Loucy (cell line): ENCODE measurements at regions not wholly inside any gene's neighbourhood (a gene's known extent, or its start where the extent isn't known, plus 50 kb on each side); places are given as distances from the start of the nearest gene placed in this dataset.

ENCODE experiments used
- H2AFZ ChIP-seq: fragments of 200-600 bp; sonication (generic); 2 replicates; pipeline ENCODE4 v1.6.0; 2016; ENCODE audit warnings: antibody characterized with exemption, mild to moderate bottlenecking, low read length, moderate library complexity
- H3F3A ChIP-seq: fragments of 200-600 bp; 2 replicates; pipeline ENCODE4 v1.6.0; 2016; ENCODE audit warnings: antibody characterized with exemption, low read depth, mild to moderate bottlenecking
- H3K27me3 ChIP-seq: fragments of 200-600 bp; sonication (generic); 2 replicates; pipeline ENCODE4 v1.6.1; 2014; ENCODE audit warnings: low read length, mild to moderate bottlenecking; ENCODE audit not compliant: insufficient read depth, poor library complexity, severe bottlenecking
- H3K36me3 ChIP-seq: fragments of 200-600 bp; sonication (generic); 2 replicates; pipeline ENCODE4 v1.6.1; 2016; ENCODE audit warnings: low read length; ENCODE audit not compliant: insufficient read depth
- H3K4me1 ChIP-seq: fragments of 200-600 bp; sonication (generic); 2 replicates; pipeline ENCODE4 v1.5.1; 2014; ENCODE audit warnings: low read length, mild to moderate bottlenecking; ENCODE audit not compliant: insufficient read depth, poor library complexity, severe bottlenecking
- H3K4me2 ChIP-seq: fragments of 200-600 bp; sonication (generic); 2 replicates; pipeline ENCODE4 v1.6.0; 2014; ENCODE audit warnings: antibody characterized with exemption, low read length, low read depth, mild to moderate bottlenecking; ENCODE audit not compliant: poor library complexity, severe bottlenecking
- H3K4me3 ChIP-seq: fragments of 200-600 bp; sonication (generic); 2 replicates; pipeline ENCODE4 v1.5.1; 2014; ENCODE audit warnings: low read length, mild to moderate bottlenecking, mixed read lengths; ENCODE audit not compliant: poor library complexity, severe bottlenecking
- H3K79me2 ChIP-seq: fragments of 200-600 bp; sonication (generic); 2 replicates; pipeline ENCODE4 v1.6.1; 2014; ENCODE audit warnings: low read length; ENCODE audit not compliant: insufficient read depth
- H3K9ac ChIP-seq: fragments of 200-600 bp; sonication (generic); 2 replicates; pipeline ENCODE4 v1.6.0; 2014; ENCODE audit warnings: mild to moderate bottlenecking, low read depth, low read length, moderate library complexity; ENCODE audit not compliant: poor library complexity, severe bottlenecking
- H3K9me2 ChIP-seq: fragments of 200-600 bp; sonication (generic); replicated peaks from 2 replicates; pipeline ENCODE4 v1.6.1; 2016; ENCODE audit warnings: low read depth, low read length, mixed read lengths
- H3K9me3 ChIP-seq: fragments of 200-600 bp; sonication (generic); 2 replicates; pipeline ENCODE4 v1.6.1; 2014; ENCODE audit warnings: mild to moderate bottlenecking, antibody characterized with exemption, low read length, low read depth; ENCODE audit not compliant: insufficient read depth
- H4K20me1 ChIP-seq: fragments of 200-600 bp; sonication (generic); 2 replicates; pipeline ENCODE4 v1.6.0; 2014; ENCODE audit warnings: antibody characterized with exemption, low read length, mild to moderate bottlenecking; ENCODE audit not compliant: insufficient read depth, poor library complexity, severe bottlenecking
- CTCF ChIP-seq: fragments of 200-600 bp; sonication (generic); conservative IDR thresholded peaks from 2 replicates; pipeline ENCODE4 v1.5.1; 2014; ENCODE audit warnings: mild to moderate bottlenecking, antibody characterized with exemption, low read length
- EZH2phosphoT487 ChIP-seq: fragments of 200-600 bp; IDR thresholded peaks from 2 replicates; pipeline ENCODE4 v1.6.1; 2018; ENCODE audit warnings: antibody characterized with exemption, mild to moderate bottlenecking, moderate library complexity, borderline replicate concordance

GRCh38 chr19:30919737-30920136 is 429.5 kb downstream of the TSHZ3 start:
- Histone ChIP-seq H3K4me3 (no peak overlapping the region), H3K27me3 (no peaks in the 10 kb centered on the region), H3K79me2 (no peaks in the 10 kb centered on the region), H3K36me3 (no peaks in the 10 kb centered on the region), H3F3A (no peaks in the 10 kb centered on the region), H3K9ac (no peak overlapping the region), H3K4me1 (no peaks in the 10 kb centered on the region), H2AFZ (no peak overlapping the region), H3K9me2 (no peaks in the 10 kb centered on the region), H3K9me3 (peaks cover 2% of the 10 kb centered on the region; the same call in 1 of the 2 replicates), H4K20me1 (no peaks in the 10 kb centered on the region), H3K4me2 (no peak overlapping the region)
- TF ChIP-seq CTCF = no peak
- no peak for TF ChIP-seq EZH2phosphoT487

- H3K36me3 ChIP-seq = no peaks in the 10 kb centered on the region
- TF ChIP-seq CTCF = no peak
- TF ChIP-seq EZH2phosphoT487 = no peak
These were observed 433.0 kb downstream of the TSHZ3 start for GRCh38 chr19:30916238-30916637.

GRCh38 chr19:30911491-30911890 is 437.7 kb downstream of the TSHZ3 start:
- H3K4me1 ChIP-seq = no peaks in the 10 kb centered on the region
- H3K79me2 ChIP-seq = no peaks in the 10 kb centered on the region
- no peak overlapping the region for H3K4me2 ChIP-seq
- H3K4me3 ChIP-seq = no peak overlapping the region
- H3K9me3 ChIP-seq = no peaks in the 10 kb centered on the region; the same call in 1 of the 2 replicates
- H3K27me3 ChIP-seq = no peaks in the 10 kb centered on the region
- no peak overlapping the region for H2AFZ ChIP-seq
- H3K9me2 ChIP-seq = no peaks in the 10 kb centered on the region
- no peaks in the 10 kb centered on the region for H3F3A ChIP-seq
- no peak overlapping the region for H3K9ac ChIP-seq
- TF ChIP-seq CTCF (no peak), EZH2phosphoT487 (no peak)
- no peaks in the 10 kb centered on the region for H3K36me3 ChIP-seq
- H4K20me1 ChIP-seq = no peaks in the 10 kb centered on the region

More at GRCh38 chr19:30916238-30916637, 433.0 kb downstream of the TSHZ3 start:
- Histone ChIP-seq H3K79me2 (no peaks in the 10 kb centered on the region), H3K4me3 (no peak overlapping the region), H2AFZ (no peak overlapping the region), H4K20me1 (no peaks in the 10 kb centered on the region), H3K4me2 (no peak overlapping the region), H3K9me2 (no peaks in the 10 kb centered on the region), H3F3A (no peaks in the 10 kb centered on the region), H3K4me1 (no peaks in the 10 kb centered on the region), H3K9ac (no peak overlapping the region), H3K9me3 (peaks cover under 1% of the 10 kb centered on the region; the same call in 1 of the 2 replicates), H3K27me3 (no peaks in the 10 kb centered on the region)
